Uterus (tissue), 3 donors: ENCODE measurements at regions not wholly inside any gene's neighbourhood (a gene's known extent, or its start where the extent isn't known, plus 50 kb on each side); places are given as distances from the start of the nearest gene placed in this dataset.
A peak's percentile ranks its signal among the peaks of the same experiment; 100 is the strongest.
"Not testable (repeated sequence)": the region's sequence is repeated elsewhere in the genome, so short reads cannot be mapped to it uniquely, and the experiment has no call there.

ENCODE experiments used
- DNase-seq, 2 donors: peaks; one replicate each; pipeline ENCODE4 v3.0.0-alpha.2; 2019 to 2020
- H3K27ac ChIP-seq, 2 donors: fragments of 200-600 bp; sonication (generic); 1 replicate in 1 of 2; 2 replicates in 1 of 2; pipeline ENCODE4 v1.5.1; 2016 to 2018
- H3K27me3 ChIP-seq, 2 donors: fragments of 200-600 bp; sonication (generic); one replicate each; pipeline ENCODE4 v1.5.1; 2018 to 2019; ENCODE audit warnings: control low read depth in 1 of 2
- H3K36me3 ChIP-seq, 2 donors: fragments of 200-600 bp; sonication (generic); one replicate each; pipeline ENCODE4 v1.5.1; 2019; ENCODE audit warnings: control low read depth in 1 of 2
- H3K4me1 ChIP-seq, 2 donors: fragments of 200-600 bp; sonication (generic); one replicate each; pipeline ENCODE4 v1.5.1; 2018 to 2019; ENCODE audit warnings: control low read depth in 1 of 2
- H3K4me3 ChIP-seq, 2 donors: fragments of 200-600 bp; sonication (generic); 1 replicate in 1 of 2; 2 replicates in 1 of 2; pipeline ENCODE4 v1.5.1; 2018 to 2019; ENCODE audit warnings: mild to moderate bottlenecking in 1 of 2
- H3K9me3 ChIP-seq, 2 donors: fragments of 200-600 bp; sonication (generic); one replicate each; pipeline ENCODE4 v1.5.1; 2019; ENCODE audit warnings: control low read depth in 1 of 2
- POLR2A ChIP-seq, 2 donors: fragments of 450-650 bp; IDR thresholded peaks; one replicate each; pipeline ENCODE4 v1.6.1; 2016; ENCODE audit warnings: antibody characterized with exemption in 2 of 2, mild to moderate bottlenecking in 1 of 2, moderate library complexity in 1 of 2
- intact Hi-C: fragments of 100-400 bp; cut with DNase I; formaldehyde crosslinking; loops from one replicate; pipeline ENCODE4 v1.15.1; 2023; ENCODE audit warnings: low total_unique reads
- TF ChIP-seq, protein P1 (sequence below), 4 experiments: fragments of 200-600 bp in 2 of 4; fragments of 450-650 bp in 2 of 4; sonication (generic) in 2 of 4; IDR thresholded peaks; one replicate each; pipeline ENCODE4 v1.5.1; 2016 to 2019; ENCODE audit warnings: antibody characterized with exemption in 4 of 4, mild to moderate bottlenecking in 2 of 4, moderate library complexity in 1 of 4
- donor health status: DM: yes; HTN: yes; CAD: no.

DNA sequence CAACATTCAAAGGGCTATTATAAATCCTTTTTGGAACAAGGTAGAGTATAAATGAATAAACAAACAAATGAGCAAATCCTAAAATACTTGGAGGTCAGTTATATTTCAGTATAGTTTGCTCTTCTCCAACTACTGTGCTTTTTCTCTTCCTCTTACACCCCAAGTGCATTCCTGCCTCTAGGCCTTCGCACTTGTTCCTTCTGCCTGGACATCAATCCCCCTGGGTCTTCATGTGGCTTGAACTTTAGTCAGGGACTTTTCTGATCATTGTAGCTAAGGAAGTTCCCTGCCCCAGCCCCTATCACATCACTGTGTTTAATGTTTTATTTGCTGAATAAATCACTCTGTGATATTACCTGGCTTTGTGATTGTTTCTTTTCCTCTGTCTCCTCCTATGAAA, 418.2 kb upstream of the HNRNPA3 start:
- H3K4me3 ChIP-seq, result no peak overlapping the region
- intact Hi-C loops, result no loop called here

DNA sequence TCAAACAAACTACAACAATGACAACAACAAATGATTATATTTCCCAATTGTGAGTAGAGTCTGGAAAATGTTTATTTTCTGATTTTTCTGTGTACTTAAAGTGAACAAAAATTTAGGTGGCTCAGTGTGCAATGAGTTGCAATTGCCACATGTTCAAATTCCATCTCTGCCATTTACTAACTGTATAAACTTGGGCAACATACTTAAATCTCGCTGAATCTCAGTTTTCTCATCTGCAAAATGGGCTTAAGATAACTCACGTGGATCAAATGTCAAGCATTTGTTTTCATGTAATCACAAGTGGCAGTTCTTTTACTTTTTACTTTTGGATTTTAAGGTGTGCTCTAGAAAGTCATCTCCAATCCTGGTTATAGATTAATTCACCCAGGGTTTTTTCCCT, 416.8 kb upstream of the HNRNPA3 start:
- Histone ChIP-seq H3K27me3 (no peaks in the 10 kb centered on the region), H3K4me3 (no peak overlapping the region), H3K4me1 (no peaks in the 10 kb centered on the region), H3K9me3 (no peaks in the 10 kb centered on the region), H3K36me3 (no peaks in the 10 kb centered on the region), H3K27ac (no peak overlapping the region)
- DNase-seq, result no peak
- TF ChIP-seq, protein P1, sequence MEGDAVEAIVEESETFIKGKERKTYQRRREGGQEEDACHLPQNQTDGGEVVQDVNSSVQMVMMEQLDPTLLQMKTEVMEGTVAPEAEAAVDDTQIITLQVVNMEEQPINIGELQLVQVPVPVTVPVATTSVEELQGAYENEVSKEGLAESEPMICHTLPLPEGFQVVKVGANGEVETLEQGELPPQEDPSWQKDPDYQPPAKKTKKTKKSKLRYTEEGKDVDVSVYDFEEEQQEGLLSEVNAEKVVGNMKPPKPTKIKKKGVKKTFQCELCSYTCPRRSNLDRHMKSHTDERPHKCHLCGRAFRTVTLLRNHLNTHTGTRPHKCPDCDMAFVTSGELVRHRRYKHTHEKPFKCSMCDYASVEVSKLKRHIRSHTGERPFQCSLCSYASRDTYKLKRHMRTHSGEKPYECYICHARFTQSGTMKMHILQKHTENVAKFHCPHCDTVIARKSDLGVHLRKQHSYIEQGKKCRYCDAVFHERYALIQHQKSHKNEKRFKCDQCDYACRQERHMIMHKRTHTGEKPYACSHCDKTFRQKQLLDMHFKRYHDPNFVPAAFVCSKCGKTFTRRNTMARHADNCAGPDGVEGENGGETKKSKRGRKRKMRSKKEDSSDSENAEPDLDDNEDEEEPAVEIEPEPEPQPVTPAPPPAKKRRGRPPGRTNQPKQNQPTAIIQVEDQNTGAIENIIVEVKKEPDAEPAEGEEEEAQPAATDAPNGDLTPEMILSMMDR (IDR thresholded peaks at IDR 0.05), result no peak
- no peak for TF ChIP-seq POLR2A (IDR thresholded peaks at IDR 0.05)
- intact Hi-C loops, result no loop called here

More for the DNA sequence above, 418.2 kb upstream of the HNRNPA3 start:
- Histone ChIP-seq H3K27me3 (no peaks in the 10 kb centered on the region), H3K36me3 (no peaks in the 10 kb centered on the region), H3K9me3 (no peaks in the 10 kb centered on the region), H3K27ac (no peak overlapping the region), H3K4me1 (no peaks in the 10 kb centered on the region)
- DNase-seq, result no peak
- TF ChIP-seq POLR2A (IDR thresholded peaks at IDR 0.05), result no peak

DNA sequence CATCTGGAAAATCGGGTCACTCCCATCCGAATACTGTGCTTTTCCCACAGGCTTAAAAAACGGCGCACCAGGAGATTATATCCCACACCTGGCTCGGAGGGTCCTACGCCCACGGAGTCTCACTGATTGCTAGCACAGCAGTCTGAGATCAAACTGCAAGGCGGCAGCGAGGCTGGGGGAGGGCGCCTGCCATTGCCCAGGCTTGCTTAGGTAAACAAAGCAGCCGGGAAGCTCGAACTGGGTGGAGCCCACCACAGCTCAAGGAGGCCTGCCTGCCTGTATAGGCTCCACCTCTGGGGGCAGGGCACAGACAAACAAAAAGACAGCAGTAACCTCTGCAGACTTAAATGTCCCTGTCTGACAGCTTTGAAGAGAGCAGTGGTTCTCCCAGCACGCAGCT, 415.9 kb upstream of the HNRNPA3 start:
- H3K9me3 ChIP-seq, H3K4me1 ChIP-seq, H3K27ac ChIP-seq, H3K27me3 ChIP-seq, H3K4me3 ChIP-seq, DNase-seq, H3K36me3 ChIP-seq, intact Hi-C loops: not testable (repeated sequence)

DNA sequence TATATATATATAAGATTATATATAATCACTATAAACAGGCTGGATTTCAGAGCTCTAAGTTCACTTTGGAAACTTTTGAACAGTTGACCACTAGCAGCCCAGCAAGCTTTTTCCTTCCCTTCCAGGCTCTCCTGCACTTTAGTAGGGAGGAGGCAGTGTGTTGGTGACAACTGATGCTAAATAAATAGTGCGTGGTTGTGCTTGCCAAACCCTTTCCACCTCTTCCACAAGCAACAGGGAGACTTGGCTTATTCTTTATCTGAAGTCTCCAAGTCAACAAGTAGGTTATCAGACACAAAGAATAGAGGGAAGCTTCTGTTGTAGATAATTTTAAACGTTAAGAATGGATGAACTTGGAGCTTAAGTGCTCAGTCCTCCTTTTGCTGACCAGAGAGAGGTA, 408.2 kb upstream of the HNRNPA3 start:
- Histone ChIP-seq H3K9me3 (no peaks in the 10 kb centered on the region), H3K4me3 (no peak overlapping the region), H3K4me1 (no peaks in the 10 kb centered on the region), H3K27ac (no peak overlapping the region), H3K36me3 (no peaks in the 10 kb centered on the region), H3K27me3 (no peaks in the 10 kb centered on the region)
- DNase-seq, result no peak
- intact Hi-C loops, result no loop called here
- no peak for TF ChIP-seq POLR2A (IDR thresholded peaks at IDR 0.05)
- TF ChIP-seq, protein P1 (IDR thresholded peaks at IDR 0.05), result no peak

DNA sequence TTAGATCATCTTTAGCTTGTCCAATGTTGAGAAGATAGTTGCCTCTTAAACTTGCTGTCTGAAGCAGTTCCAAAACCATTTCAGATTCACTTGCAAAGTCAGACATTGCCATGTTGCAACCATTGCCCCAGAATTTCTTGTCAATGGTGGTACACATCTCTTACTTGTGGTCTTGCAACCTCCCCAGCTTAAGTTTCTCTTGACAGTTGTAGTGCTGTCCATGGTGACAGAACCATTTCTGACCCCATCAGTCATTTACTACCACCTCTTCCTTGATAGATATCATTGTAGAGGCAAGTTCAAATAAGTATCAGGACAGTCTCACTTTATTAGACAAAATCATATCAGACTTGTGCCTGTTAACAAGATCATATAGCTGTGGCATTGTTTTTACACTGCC, 407.2 kb upstream of the HNRNPA3 start:
- TF ChIP-seq, protein P1 (IDR thresholded peaks at IDR 0.05), result no peak
- no peak for TF ChIP-seq POLR2A (IDR thresholded peaks at IDR 0.05)

DNA sequence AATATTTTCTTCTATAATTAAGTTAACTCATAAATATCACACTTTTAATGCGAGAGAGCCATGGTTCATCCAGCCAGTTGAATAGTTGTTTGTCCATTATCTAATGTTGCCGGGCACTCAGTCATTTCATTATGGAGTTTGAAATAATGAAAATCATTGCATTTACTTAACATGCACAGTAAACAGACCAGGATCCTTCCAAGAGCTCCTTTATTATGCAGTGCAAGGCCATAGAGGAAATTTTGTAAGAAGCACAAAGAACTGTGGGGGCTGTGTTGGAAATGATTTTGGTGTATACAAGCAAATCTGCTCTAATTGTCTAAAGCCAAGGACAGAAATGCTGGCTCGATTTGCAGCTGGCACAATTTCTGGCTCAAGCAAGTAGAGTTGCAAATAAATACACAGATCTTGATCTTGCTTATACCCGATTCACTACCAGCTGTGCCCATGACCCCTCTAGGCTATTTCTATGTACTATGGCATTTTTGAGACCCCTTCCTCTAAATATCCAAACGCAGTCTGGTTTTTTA, 400.3 kb upstream of the HNRNPA3 start:
- Histone ChIP-seq H3K4me1 (no peaks in the 10 kb centered on the region), H3K4me3 (no peak overlapping the region), H3K27me3 (no peaks in the 10 kb centered on the region), H3K27ac (no peak overlapping the region), H3K36me3 (no peaks in the 10 kb centered on the region), H3K9me3 (no peaks in the 10 kb centered on the region)
- no peak for DNase-seq
- intact Hi-C loops, result loop anchor here (10.0 kb wide), 2 partner anchors 332 to 688 kb away; partner anchors contain the start of genes HOXD8 and HOXD9
- no peak for TF ChIP-seq POLR2A (IDR thresholded peaks at IDR 0.05)

More for the DNA sequence above, 407.2 kb upstream of the HNRNPA3 start:
- no peak overlapping the region for H3K4me3 ChIP-seq
- no peaks in the 10 kb centered on the region for H3K9me3 ChIP-seq
- H3K36me3 ChIP-seq, result no peaks in the 10 kb centered on the region
- no peak for DNase-seq
- intact Hi-C loops, result no loop called here
- no peaks in the 10 kb centered on the region for H3K27me3 ChIP-seq
- H3K27ac ChIP-seq, result no peak overlapping the region
- no peaks in the 10 kb centered on the region for H3K4me1 ChIP-seq

DNA sequence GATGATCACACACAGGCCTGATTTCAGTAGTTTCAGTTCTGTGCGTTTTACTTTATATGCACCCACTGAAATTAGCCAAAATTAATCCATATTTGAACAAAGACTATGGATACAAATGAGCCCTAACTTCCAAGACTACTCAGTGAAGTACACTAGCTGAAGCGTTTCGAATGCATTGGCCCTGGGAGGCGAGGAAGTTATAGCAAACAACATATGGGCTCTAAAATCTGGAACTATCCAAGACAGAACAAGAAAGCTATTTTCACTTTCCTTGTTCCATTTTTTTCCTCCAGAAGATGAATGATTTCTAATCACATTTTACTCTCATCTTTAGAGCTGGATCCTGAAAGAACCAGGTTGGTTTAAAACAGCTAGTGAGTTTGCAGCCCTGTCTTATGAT, 399.4 kb upstream of the HNRNPA3 start:
- no peak for DNase-seq
- H3K36me3 ChIP-seq, result no peaks in the 10 kb centered on the region
- intact Hi-C loops, result loop anchor here (10.0 kb wide), 2 partner anchors 332 to 688 kb away; partner anchors contain the start of genes HOXD8 and HOXD9
- H3K27me3 ChIP-seq, result no peaks in the 10 kb centered on the region
- peak overlapping the region in 1 of 2 donors; percentile 31 for H3K27ac ChIP-seq
- TF ChIP-seq, protein P1 (IDR thresholded peaks at IDR 0.05), result no peak
- no peak for TF ChIP-seq POLR2A (IDR thresholded peaks at IDR 0.05)
- H3K4me1 ChIP-seq, result no peaks in the 10 kb centered on the region
- no peaks in the 10 kb centered on the region for H3K9me3 ChIP-seq
- no peak overlapping the region for H3K4me3 ChIP-seq
